ENCODE measurements at regions not wholly inside any gene's neighbourhood (a gene's known extent, or its start where the extent isn't known, plus 50 kb on each side); places are given as distances from the start of the nearest gene placed in this dataset.
"Not testable (repeated sequence)": the region's sequence is repeated elsewhere in the genome, so short reads cannot be mapped to it uniquely, and the experiment has no call there.

GRCh38 chr11:11717064-11717725 lies 95.4 kb upstream of the GALNT18 start:
- no peak for DNase-seq (ENCODE audit: low read depth)

GRCh38 chr11:11715075-11715474 lies 93.3 kb upstream of the GALNT18 start:
- not testable (repeated sequence) for DNase-seq (ENCODE audit: low read depth)

- DNase-seq (ENCODE audit: low read depth), result no peak
These were observed 88.8 kb upstream of the GALNT18 start for GRCh38 chr11:11710556-11710955.

- DNase-seq (ENCODE audit: low read depth), result no peak
These were observed 87.8 kb upstream of the GALNT18 start for GRCh38 chr11:11709447-11710239.

GRCh38 chr11:11708256-11708655 lies 86.5 kb upstream of the GALNT18 start:
- no peak for DNase-seq (ENCODE audit: low read depth)

- DNase-seq (ENCODE audit: low read depth), result no peak
These were observed 84.2 kb upstream of the GALNT18 start for GRCh38 chr11:11706028-11706427.

- DNase-seq (ENCODE audit: low read depth), result no peak
These were observed 82.1 kb upstream of the GALNT18 start for GRCh38 chr11:11703885-11704284.

- DNase-seq (ENCODE audit: low read depth), result no peak
These were observed 79.3 kb upstream of the GALNT18 start for GRCh38 chr11:11701070-11701469.

- no peak for DNase-seq (ENCODE audit: low read depth)
These were observed 76.0 kb upstream of the GALNT18 start for GRCh38 chr11:11697796-11698195.

- DNase-seq (ENCODE audit: low read depth), result no peak
These were observed 69.7 kb upstream of the GALNT18 start for GRCh38 chr11:11691296-11692151.

GRCh38 chr11:11681536-11681935 lies 59.7 kb upstream of the GALNT18 start:
- DNase-seq (ENCODE audit: low read depth), result no peak

- DNase-seq (ENCODE audit: low read depth), result no peak
These were observed 56.0 kb upstream of the GALNT18 start for GRCh38 chr11:11677672-11678356.

GRCh38 chr11:11675671-11676181 lies 53.9 kb upstream of the GALNT18 start:
- DNase-seq (ENCODE audit: low read depth), result no peak

- no peak for DNase-seq (ENCODE audit: low read depth)
These were observed 51.0 kb upstream of the GALNT18 start for GRCh38 chr11:11672789-11673188.

- no peak for DNase-seq (ENCODE audit: low read depth)
These were observed 50.3 kb upstream of the GALNT18 start for GRCh38 chr11:11672101-11672500.
